ENCODE measurements at regions not wholly inside any gene's neighbourhood (a gene's known extent, or its start where the extent isn't known, plus 50 kb on each side); places are given as distances from the start of the nearest gene placed in this dataset.

- TF ChIP-seq CTCF (IDR thresholded peaks at IDR 0.05), result no peak
- no peak for TF ChIP-seq POLR2A (IDR thresholded peaks at IDR 0.05)
- TF ChIP-seq EP300 (IDR thresholded peaks at IDR 0.05; ENCODE audit: low read depth), result no peak
Measured at GRCh38 chr18:38539371-38539770, 973.8 kb upstream of the CELF4 start.
